Amygdala (tissue), 56 donors: ENCODE measurements at regions not wholly inside any gene's neighbourhood (a gene's known extent, or its start where the extent isn't known, plus 50 kb on each side); places are given as distances from the start of the nearest gene placed in this dataset.

ENCODE experiments used
- DNase-seq, 56 donors: peaks; one replicate each; lab custom pipeline; 2025; lab: John Stamatoyannopoulos, UW

DNA sequence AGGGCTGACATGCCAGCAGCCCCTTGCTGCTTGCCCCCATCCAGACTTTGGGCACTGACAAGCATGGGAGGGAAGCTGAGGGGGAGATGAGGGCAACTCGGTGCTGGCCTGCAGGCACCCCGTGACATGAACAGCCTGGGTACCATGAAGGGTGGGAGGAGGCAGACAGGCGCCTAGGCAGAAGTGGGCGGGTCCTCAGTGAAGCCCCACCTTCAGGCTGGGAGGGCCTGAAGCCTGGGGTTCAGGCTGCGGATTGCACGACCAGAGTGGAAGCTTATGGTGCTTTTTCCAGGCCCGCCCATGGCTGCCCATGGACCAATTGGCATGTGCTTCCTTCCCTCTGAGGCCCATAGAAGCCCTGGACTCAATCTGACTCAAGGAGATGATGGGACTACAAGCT, 354.1 kb downstream of the GRIA2 start:
- no peak for DNase-seq

DNA sequence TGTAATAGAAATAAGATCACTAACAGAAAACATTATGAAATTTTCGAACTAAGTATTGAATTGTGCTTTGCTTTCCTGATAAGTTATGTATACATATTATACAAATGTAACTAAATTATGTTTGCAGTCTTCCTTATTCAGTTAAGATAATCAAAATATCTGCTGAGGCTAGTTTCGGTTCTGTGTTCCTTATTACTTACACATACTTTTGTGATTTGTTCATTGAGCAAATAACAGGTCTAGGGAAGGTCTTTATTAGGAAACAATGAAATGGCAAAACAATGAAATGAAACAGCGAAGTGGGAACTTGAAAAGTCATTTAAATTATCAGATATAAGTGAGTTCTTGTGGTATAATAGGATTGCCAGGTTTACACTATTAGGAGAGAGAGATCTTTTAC, 352.4 kb downstream of the GRIA2 start:
- DNase-seq: no peak

DNA sequence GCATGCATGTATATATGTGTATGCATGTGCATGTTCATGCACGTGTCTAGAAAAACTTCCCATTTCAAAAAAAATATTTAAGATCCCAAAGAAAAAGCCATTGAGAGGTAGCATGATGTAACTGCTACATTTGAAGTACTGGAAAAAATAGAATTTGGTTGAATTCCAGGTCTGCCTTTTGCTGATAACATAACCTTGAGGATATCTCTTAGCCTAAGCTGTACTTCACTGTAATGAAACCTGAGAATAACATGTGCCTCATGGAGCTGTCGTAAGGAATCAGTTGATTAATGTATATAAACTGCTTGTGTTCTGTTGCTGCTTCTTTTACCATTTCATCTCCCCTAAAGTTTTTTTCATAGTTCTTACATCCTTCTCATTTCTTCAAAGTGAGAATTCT, 351.8 kb downstream of the GRIA2 start:
- no peak for DNase-seq

DNA sequence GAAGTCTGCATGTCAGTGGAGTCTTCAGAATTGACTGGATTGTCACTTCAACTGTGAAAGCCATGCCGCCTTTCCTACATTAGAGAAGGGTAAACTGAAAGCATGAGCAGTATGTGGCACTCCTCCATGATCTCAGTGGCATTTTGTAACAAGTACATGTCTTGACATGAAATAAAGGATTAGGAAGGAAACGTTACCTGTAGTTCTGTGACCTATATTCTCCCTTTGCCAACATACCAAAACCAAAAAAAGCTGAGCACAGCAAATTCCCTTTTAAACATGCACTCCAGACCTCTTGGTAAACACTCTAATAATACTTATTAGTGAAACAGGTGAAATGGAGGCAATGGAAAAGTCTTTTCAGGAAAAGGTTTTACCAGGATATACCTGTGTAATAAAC, 344.2 kb downstream of the GRIA2 start:
- DNase-seq: no peak

DNA sequence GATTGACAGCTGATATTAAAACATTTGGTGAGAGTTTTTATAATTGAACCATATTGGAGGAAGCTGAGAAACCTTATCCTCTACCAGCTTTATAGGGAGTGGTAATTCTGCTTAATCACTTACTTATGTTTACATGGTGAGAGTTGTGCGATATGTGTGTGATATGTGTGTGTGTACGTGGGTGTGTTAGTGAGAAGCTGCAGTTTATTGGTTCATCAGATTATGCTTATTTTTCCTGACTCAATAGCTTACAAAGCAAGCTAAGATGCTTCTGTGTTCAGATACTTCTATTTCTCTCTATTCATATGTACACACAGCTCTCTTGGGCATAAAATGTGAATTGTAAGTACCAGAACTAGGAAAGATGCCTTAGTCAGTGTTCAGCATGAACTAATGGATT, 343.7 kb downstream of the GRIA2 start:
- DNase-seq: no peak

DNA sequence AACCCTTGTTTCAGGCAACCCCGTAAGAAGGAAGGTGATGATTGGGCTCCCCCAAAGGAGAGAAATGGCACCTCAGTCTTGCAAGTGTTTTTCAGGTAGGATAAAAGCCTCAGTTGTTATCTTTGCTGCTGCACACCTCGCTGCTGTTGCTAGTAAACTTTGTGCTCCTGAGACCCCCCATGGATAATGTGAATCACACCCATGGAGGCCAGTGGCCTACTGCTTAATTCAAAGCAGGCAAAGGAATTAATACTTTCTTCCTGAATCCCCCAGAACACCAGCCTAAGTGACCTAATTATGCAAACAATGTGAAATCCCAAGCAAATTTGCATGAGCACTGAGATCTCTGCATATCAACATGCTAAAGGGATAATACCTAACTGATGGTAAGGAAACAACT, 337.5 kb downstream of the GRIA2 start:
- no peak for DNase-seq

DNA sequence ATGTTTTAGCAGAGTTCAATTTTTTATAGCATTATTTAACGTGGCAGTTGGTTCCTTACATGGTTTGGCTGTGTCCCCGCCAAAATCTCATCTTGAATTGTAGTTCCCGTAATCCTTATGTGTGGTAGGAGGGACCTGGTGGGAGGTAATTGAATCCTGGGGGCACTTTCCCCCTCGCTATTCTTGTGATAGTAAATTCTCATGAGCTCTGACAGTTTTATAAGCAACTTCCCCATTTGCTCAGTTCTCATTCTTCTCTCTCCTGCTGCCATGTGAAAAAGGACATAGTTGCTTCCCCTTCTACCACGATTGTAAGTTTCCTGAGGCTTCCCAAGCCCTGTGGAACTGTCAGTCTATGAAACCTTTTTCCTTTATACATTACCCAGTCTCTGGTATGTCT, 329.5 kb downstream of the GRIA2 start:
- no peak for DNase-seq

DNA sequence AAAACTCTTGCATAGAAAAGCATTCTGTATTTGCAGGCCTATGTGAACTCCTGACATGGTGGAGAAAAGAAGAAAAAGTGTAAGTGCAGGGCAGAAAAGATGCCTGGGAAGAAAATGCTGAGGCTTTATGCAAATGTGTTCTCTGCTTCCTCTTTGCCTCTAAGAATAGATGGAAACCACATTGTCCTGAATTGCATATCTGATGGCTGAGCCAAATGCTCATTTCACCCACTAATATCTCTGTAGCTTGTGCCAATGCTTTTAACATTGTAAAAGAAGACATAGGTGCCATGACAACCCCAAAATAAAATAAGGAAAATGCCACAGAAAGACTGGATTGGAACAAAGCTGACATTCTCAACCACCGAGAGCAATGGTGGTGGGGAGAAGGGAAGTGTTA, 307.4 kb downstream of the GRIA2 start:
- DNase-seq: no peak

DNA sequence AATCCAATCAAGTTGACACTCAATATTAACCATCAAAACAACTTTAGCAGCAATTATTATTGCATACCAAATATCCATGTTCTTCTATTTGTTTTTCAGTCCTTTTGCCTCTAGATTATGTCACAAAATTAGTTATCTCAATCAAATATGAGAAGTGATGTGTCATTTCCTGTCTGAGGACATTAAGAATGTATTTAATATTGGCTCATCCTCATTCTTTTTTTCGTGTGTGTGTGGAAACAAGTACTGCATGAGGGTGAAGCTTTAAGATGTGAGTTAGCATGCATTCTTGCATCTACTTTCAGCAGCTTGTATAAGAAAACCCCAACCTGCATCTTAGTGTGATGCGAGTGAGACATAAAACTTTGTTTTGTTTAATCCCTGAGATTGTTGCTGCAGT, 301.4 kb downstream of the GRIA2 start:
- DNase-seq: no peak

DNA sequence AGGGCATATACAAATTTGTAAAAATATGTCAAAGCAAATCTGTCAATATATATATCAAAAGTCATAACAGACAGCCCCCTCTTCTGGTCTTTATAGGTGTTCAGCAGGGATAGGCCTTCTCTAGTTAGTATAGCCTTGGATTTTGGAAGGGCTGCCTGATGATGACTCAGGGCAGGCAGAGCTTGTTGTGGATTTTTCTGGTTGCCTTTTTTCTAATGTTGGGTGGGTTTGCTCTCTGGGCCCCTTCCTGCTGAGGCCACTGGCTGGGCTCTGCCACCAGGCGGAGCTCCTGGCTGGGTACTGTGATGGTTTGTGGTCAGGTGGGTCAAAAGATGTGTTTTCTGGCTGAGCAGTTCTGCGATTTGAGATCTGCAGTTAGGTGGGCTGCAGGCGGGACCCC, 294.2 kb downstream of the GRIA2 start:
- DNase-seq: no peak

DNA sequence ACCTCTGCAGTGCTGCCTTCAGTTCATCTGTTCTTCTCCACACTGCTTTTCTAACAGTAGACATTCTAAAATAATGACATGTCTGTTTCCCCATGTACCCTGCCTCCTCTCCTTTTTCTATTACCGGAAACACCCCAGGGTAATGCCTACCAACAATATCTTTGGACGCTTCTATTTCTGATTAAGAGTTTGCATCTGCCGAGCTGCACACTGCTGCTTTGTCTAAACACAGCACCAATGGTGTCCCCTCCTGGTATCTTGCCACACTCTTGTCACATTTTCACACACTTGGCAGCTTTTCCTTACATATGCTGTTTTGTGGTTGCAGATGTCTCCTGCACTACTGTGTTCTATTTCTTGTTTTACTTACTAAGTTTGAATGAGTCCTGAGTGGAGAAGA, 288.8 kb downstream of the GRIA2 start:
- DNase-seq: peak in 8 of 56 donors; percentile 0 to 22 (median 9)

DNA sequence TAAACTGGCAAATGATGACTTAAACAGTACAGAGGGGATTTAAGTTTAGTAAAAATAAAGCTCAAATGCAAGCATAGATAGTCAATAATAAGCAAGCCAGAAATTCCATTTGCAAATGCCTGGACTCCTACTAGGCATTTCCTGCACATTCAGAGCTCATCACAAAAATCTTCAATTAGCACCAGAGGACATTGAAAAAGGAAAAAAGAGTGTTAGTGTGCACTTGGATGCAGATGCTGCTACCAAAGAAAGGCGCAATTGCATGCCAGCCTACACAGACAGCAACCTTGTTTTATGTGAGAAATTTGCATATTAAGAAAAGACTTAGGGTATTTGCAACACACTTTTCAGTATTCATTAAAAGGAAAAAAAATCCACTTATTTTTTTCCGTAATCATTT, 282.1 kb downstream of the GRIA2 start:
- DNase-seq: peak in 2 of 56 donors; percentile 1

DNA sequence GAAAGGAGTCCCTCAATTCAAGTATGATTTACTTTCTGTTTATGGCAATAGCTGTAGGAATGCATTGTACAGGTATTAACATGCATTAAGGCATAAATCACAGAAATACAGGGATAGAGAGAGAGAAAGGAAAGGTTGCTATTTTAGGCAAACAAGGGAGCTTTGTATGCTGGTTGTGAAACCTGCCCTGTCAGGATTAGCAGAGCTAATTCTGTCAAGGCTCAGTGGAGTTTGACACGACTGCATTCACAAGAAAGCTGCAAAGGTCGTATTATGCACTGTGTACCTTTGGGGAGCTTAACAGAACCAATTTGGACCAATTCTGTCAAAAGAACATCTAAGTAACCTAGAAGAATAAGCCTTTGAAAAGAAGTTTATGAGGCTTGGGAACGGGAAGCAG, 239.3 kb downstream of the GRIA2 start:
- no peak for DNase-seq

DNA sequence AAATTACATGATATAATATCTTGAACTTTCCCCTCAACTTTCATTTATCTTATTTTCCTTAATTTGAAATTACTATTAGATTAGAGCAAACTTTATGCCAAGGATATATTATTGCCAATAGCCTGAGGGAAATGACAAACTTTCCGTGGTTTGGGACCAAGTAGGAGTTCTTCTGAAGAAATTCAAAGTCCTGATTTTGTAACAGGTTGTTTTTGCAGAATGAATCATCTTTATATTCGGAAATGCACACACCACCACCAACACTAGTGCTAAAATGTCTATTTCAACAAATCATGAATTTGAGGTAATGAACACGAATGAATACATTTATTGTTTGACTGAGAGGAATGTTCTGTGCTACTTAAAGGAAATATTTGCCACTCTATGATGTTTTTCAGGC, 226.7 kb downstream of the GRIA2 start:
- DNase-seq: no peak

DNA sequence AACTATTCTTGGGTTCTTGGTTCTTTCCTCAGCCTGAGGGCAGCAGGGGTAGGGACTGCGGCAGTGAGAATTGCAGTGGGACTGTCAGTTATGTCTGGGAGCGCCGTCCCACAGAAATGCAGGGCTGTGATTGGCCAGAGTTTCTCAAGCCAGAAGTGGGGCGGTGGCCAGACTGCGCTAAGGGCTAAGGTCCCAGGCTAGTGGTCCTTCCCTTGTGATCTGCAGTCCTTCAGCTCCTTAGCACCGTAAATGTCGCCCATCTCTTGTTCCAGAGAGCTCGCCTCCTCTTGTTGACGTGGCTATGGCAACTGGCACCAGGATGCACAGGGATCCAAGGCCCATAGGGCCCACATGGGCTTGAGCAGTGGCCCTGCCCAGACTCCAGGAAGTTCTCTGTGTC, 223.5 kb downstream of the GRIA2 start:
- no peak for DNase-seq

DNA sequence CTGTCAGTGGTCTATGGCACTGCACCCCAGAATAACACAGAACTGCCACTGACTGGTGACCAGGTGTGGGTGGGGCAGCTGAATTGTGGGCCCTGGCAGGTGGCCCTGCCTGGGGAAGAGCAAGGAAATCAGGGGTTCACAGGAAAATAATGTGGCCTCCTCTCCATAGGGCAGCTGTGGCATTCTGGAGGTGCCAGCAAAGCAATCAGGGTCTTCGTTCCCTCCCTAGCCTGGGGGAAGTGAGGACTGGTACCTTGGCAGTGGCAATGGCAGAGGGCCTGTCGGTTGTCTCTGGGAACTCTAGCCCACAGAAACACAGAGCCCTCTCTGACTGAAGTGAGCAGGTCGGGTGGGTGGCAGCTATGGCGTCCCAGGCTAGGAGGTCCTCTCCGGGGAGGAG, 223.0 kb downstream of the GRIA2 start:
- DNase-seq: no peak

DNA sequence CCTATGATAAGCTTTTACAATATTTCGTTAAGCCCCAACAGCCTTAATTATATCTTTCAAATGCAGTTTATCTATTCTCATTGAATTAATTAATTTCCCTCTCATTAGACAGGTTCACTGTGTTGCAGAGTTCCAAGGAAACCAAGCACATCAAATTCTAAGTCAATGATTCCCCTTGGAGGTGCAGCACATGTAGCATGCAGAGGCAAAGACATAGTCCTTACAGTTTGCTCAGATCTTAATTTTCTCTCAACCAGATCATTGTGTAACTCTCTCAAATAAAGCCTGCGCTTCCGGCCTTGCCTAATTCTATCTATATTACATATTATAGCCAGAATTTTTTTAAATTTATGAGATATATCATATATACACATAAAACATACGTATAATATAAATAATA, 205.4 kb downstream of the GRIA2 start:
- DNase-seq: no peak

DNA sequence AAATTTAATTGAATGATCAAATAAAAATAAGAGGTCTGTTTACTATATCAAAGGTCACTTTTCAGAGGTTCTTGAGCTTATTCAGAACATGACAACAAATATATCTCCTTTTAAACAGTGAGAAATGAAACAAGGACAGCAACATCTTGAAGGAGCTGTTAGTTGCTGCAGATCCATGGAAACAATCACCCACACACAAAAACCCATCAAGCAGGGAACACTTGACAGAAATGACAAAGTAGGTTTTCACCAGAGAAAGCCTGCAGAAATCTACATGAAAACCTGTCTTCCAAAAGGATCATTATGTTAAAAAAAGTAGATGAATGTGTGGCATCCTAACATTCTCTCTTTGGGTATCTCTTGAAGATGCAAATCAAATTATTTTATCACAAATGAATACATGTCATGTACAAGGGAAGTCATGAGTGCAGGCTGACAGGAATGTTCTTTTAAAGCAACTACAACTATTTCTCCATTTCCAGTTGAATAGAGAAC, 203.0 kb downstream of the GRIA2 start:
- DNase-seq: no peak

DNA sequence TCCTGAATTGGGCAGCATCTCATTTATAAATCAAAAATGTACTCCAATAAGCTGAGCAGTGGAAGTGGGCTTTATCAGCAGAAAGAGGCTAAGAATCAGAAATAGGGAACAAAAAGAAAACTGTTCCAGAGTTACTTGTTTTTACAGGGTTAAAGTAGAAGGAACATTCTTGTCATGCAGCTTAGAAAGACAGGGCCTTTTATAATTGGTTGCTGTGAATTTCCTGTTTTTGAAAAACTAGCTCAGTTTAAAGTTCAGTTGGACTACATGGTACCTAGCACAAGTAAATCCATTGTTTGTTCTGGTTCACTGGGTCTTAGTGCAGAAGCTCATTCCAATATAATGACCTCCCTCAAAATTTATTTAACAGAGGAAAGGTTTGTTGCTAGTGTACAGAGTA, 200.8 kb downstream of the GRIA2 start:
- DNase-seq: no peak
